GM23248 (cell line): ENCODE measurements at regions not wholly inside any gene's neighbourhood (a gene's known extent, or its start where the extent isn't known, plus 50 kb on each side); places are given as distances from the start of the nearest gene placed in this dataset.
"Not testable (repeated sequence)": the region's sequence is repeated elsewhere in the genome, so short reads cannot be mapped to it uniquely, and the experiment has no call there.

ENCODE experiments used
- DNase-seq: peaks from one replicate; pipeline ENCODE4 v3.0.0-alpha.2; 2015
- H2AFZ ChIP-seq: fragments of 200-600 bp; sonication (generic); 2 replicates; pipeline ENCODE4 v1.6.1; 2016; ENCODE audit warnings: antibody characterized with exemption
- H3F3A ChIP-seq: fragments of 200-600 bp; sonication (generic); 2 replicates; pipeline ENCODE4 v1.6.1; 2016; ENCODE audit warnings: mild to moderate bottlenecking, antibody characterized with exemption, mixed run types; ENCODE audit not compliant: insufficient read depth
- H3K27ac ChIP-seq: fragments of 200-600 bp; sonication (generic); 2 replicates; pipeline ENCODE4 v1.5.1; 2016; ENCODE audit warnings: mild to moderate bottlenecking
- H3K27me3 ChIP-seq: fragments of 200-600 bp; sonication (generic); replicated peaks from 2 replicates; pipeline ENCODE4 v1.6.1; 2016; ENCODE audit warnings: mild to moderate bottlenecking; ENCODE audit not compliant: insufficient read depth
- H3K36me3 ChIP-seq: fragments of 200-600 bp; sonication (generic); 2 replicates; pipeline ENCODE4 v1.6.1; 2016; ENCODE audit warnings: low read depth, mild to moderate bottlenecking
- H3K4me1 ChIP-seq: fragments of 200-600 bp; sonication (generic); 2 replicates; pipeline ENCODE4 v1.6.1; 2016; ENCODE audit warnings: mild to moderate bottlenecking; ENCODE audit not compliant: insufficient read depth
- H3K4me2 ChIP-seq: fragments of 200-600 bp; sonication (generic); one replicate; pipeline ENCODE4 v1.6.1; 2016; ENCODE audit warnings: mild to moderate bottlenecking; ENCODE audit not compliant: unreplicated experiment
- H3K4me3 ChIP-seq: fragments of 200-600 bp; sonication (generic); 2 replicates; pipeline ENCODE4 v1.5.1; 2016; ENCODE audit warnings: mild to moderate bottlenecking
- H3K79me2 ChIP-seq: fragments of 200-600 bp; sonication (generic); 2 replicates; pipeline ENCODE4 v1.6.1; 2016; ENCODE audit warnings: mild to moderate bottlenecking; ENCODE audit not compliant: insufficient read depth
- H3K9ac ChIP-seq: fragments of 200-600 bp; sonication (generic); 2 replicates; pipeline ENCODE4 v1.6.1; 2016; ENCODE audit warnings: mild to moderate bottlenecking
- H3K9me2 ChIP-seq: fragments of 200-600 bp; sonication (generic); 2 replicates; pipeline ENCODE4 v1.6.1; 2016; ENCODE audit warnings: mixed run types, mild to moderate bottlenecking, moderate library complexity; ENCODE audit not compliant: insufficient read depth
- H3K9me3 ChIP-seq: fragments of 200-600 bp; sonication (generic); one replicate; pipeline ENCODE4 v1.6.1; 2017; ENCODE audit warnings: low read depth
- H4K20me1 ChIP-seq: fragments of 200-600 bp; sonication (generic); 2 replicates; pipeline ENCODE4 v1.6.0; 2016; ENCODE audit not compliant: insufficient read depth
- EZH2 ChIP-seq: fragments of 200-600 bp; sonication (generic); IDR thresholded peaks from 2 replicates; pipeline ENCODE4 v1.6.1; 2018; ENCODE audit warnings: antibody characterized with exemption, mild to moderate bottlenecking; ENCODE audit not compliant: insufficient read depth, poor library complexity, severe bottlenecking
- EZH2phosphoT487 ChIP-seq: fragments of 200-600 bp; sonication (generic); IDR thresholded peaks from 2 replicates; pipeline ENCODE4 v1.6.1; 2018; ENCODE audit warnings: antibody characterized with exemption, moderate library complexity, mild to moderate bottlenecking, low read depth; ENCODE audit not compliant: insufficient read depth
- WGBS, 2 experiments: methylation state at CpG; one replicate each; pipeline ENCODE4 v1.1.6; 2015 to 2017; ENCODE audit warnings: low lambda C conversion rate in 2 of 2, low coverage in 1 of 2; ENCODE audit errors: missing lambda C conversion rate in 2 of 2; 5-methylcytosine and 5-hydroxymethylcytosine counted together
- in situ Hi-C: fragments of 300-500 bp; cut with MboI; formaldehyde crosslinking; loops from 2 replicates; pipeline ENCODE4 v1.15.0; 2020

DNA sequence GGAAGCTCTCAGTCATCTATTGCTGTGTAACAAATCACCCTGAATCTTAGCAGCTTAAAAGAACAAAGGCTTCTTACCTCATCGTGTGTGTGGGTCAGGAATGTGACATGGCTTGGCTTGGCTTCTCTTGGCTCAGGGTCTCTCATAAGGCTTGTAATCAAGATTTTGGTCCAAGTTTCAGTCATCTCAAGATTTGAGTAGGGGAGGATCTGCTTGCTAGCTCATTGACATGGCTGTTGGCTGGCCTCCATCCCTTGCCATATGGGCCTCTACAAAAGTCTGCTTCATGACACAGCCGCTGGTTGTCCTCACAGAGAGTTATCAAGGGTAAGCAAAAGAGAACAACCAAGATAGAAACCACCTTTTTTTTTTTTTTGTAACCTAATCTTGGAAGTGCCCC, 207.7 kb downstream of the PTPRC start:
- no peak for DNase-seq
- in situ Hi-C loops, result no loop called here
- no peaks in the 10 kb centered on the region for H3K4me1 ChIP-seq
- no peak overlapping the region for H3K27ac ChIP-seq
- H3K9me3 ChIP-seq, result no peaks in the 10 kb centered on the region
- H3K79me2 ChIP-seq, result no peaks in the 10 kb centered on the region
- H3K4me3 ChIP-seq, result no peak overlapping the region
- no peak for TF ChIP-seq EZH2
- no peak for TF ChIP-seq EZH2phosphoT487
- no peaks in the 10 kb centered on the region for H3K9me2 ChIP-seq
- H3K9ac ChIP-seq, result no peak overlapping the region
- no peaks in the 10 kb centered on the region for H3K36me3 ChIP-seq
- WGBS, 2 experiments, result 46 to 50% methylated on average over 2 of the region's 2 CpGs
- H2AFZ ChIP-seq, result no peak overlapping the region
- H3K4me2 ChIP-seq, result no peak overlapping the region
- no peaks in the 10 kb centered on the region for H3K27me3 ChIP-seq
- no peaks in the 10 kb centered on the region for H4K20me1 ChIP-seq
- H3F3A ChIP-seq, result no peaks in the 10 kb centered on the region

- TF ChIP-seq EZH2phosphoT487 (no peak), EZH2 (no peak)
- Histone ChIP-seq H3K9me2 (no peaks in the 10 kb centered on the region), H3K27ac (no peak overlapping the region), H3K79me2 (no peaks in the 10 kb centered on the region), H3K4me3 (no peak overlapping the region), H2AFZ (no peak overlapping the region), H3K36me3 (no peaks in the 10 kb centered on the region), H3F3A (no peaks in the 10 kb centered on the region), H3K4me2 (no peak overlapping the region), H3K27me3 (no peaks in the 10 kb centered on the region), H4K20me1 (no peaks in the 10 kb centered on the region), H3K9ac (no peak overlapping the region), H3K4me1 (no peaks in the 10 kb centered on the region), H3K9me3 (no peaks in the 10 kb centered on the region)
- in situ Hi-C loops, result no loop called here
- DNase-seq, result no peak
- WGBS, 2 experiments, result 67 to 71% methylated on average over 1 of the region's 1 CpG
These were observed 209.4 kb downstream of the PTPRC start for GRCh38 chr1:198848206-198848605.

DNA sequence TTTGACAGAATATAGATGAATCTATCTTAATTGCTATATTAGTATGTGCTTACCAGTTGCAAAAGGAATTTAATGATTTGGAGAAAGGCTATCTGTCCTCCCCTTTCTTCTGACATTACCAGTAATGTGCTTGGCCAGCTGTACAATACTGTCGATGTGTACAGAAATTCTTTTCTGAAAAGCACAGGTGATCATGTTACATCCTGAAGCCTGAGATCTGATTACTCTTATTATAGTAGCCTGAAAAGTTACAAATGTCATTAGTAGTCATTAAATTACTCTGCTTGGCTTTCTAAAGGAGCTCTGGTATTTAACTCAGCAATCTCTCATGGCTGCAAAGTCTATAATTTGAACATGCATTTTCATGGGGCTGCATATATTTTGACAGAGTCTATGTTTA, 209.8 kb downstream of the PTPRC start:
- Histone ChIP-seq H3K4me1 (no peaks in the 10 kb centered on the region), H3K9me2 (no peaks in the 10 kb centered on the region), H4K20me1 (no peaks in the 10 kb centered on the region), H3K4me3 (no peak overlapping the region), H3K9me3 (no peaks in the 10 kb centered on the region), H2AFZ (no peak overlapping the region), H3K36me3 (no peaks in the 10 kb centered on the region), H3K27me3 (no peaks in the 10 kb centered on the region), H3K9ac (no peak overlapping the region), H3K79me2 (no peaks in the 10 kb centered on the region), H3F3A (no peaks in the 10 kb centered on the region), H3K4me2 (no peak overlapping the region), H3K27ac (no peak overlapping the region)
- no peak for TF ChIP-seq EZH2phosphoT487
- no peak for TF ChIP-seq EZH2
- WGBS, 2 experiments, result 5 to 10% methylated on average over 1 of the region's 1 CpG
- DNase-seq, result no peak
- in situ Hi-C loops, result no loop called here

DNA sequence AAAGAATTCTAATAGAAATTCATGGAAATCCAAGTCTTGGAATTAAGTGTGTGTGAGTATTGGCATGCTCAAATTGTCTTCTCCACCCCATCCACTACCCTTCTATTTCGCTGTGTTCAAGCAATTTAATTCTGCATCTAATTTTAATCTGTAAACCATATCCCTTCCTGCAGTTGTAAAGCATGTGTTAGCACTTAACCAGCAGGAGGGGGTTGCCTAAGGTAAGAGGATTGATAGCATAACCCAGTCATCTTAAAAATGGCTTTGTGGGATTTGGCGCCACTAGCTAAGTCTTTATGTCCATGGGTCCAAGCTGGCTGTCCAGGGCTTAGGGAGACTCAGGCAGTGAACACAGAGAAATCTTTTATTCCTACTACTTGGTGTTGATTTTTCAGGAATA, 210.3 kb downstream of the PTPRC start:
- Histone ChIP-seq H4K20me1 (no peaks in the 10 kb centered on the region), H3F3A (no peaks in the 10 kb centered on the region), H3K4me3 (no peak overlapping the region), H3K27ac (no peak overlapping the region), H3K79me2 (no peaks in the 10 kb centered on the region), H3K4me2 (no peak overlapping the region), H3K9ac (no peak overlapping the region), H3K4me1 (no peaks in the 10 kb centered on the region), H3K27me3 (no peaks in the 10 kb centered on the region), H3K36me3 (no peaks in the 10 kb centered on the region), H2AFZ (no peak overlapping the region), H3K9me2 (no peaks in the 10 kb centered on the region), H3K9me3 (no peaks in the 10 kb centered on the region)
- in situ Hi-C loops, result no loop called here
- TF ChIP-seq EZH2phosphoT487 (no peak), EZH2 (no peak)
- 74 to 85% methylated on average over 2 of the region's 2 CpGs for WGBS, 2 experiments
- DNase-seq, result no peak

GRCh38 chr1:198850196-198850595, 211.4 kb downstream of the PTPRC start:
- peak; percentile 3 for DNase-seq
- no peak overlapping the region for H3K27ac ChIP-seq
- H3K9ac ChIP-seq, result no peak overlapping the region
- in situ Hi-C loops, result no loop called here
- 67 to 84% methylated on average over 1 of the region's 1 CpG for WGBS, 2 experiments
- TF ChIP-seq EZH2 (no peak), EZH2phosphoT487 (no peak)
- H3K4me2 ChIP-seq, result no peak overlapping the region
- no peaks in the 10 kb centered on the region for H3K79me2 ChIP-seq
- no peak overlapping the region for H3K4me3 ChIP-seq
- no peaks in the 10 kb centered on the region for H3K4me1 ChIP-seq
- no peaks in the 10 kb centered on the region for H4K20me1 ChIP-seq
- H3F3A ChIP-seq, result no peaks in the 10 kb centered on the region
- H2AFZ ChIP-seq, result no peak overlapping the region
- no peaks in the 10 kb centered on the region for H3K9me2 ChIP-seq
- no peaks in the 10 kb centered on the region for H3K27me3 ChIP-seq
- H3K36me3 ChIP-seq, result no peaks in the 10 kb centered on the region
- H3K9me3 ChIP-seq, result no peaks in the 10 kb centered on the region

GRCh38 chr1:198850966-198851365, 212.1 kb downstream of the PTPRC start:
- H3K4me2 ChIP-seq, H2AFZ ChIP-seq, H3K4me3 ChIP-seq, H3K27ac ChIP-seq, H4K20me1 ChIP-seq, H3K4me1 ChIP-seq, H3K9ac ChIP-seq, DNase-seq, H3K79me2 ChIP-seq, H3F3A ChIP-seq, H3K27me3 ChIP-seq, H3K9me3 ChIP-seq, H3K9me2 ChIP-seq, H3K36me3 ChIP-seq, in situ Hi-C loops: not testable (repeated sequence)
- WGBS, 2 experiments, result 91 to 96% methylated on average over 5 of the region's 5 CpGs
